GM21825 (cell line): ENCODE measurements at regions not wholly inside any gene's neighbourhood (a gene's known extent, or its start where the extent isn't known, plus 50 kb on each side); places are given as distances from the start of the nearest gene placed in this dataset.

Experiments used
- ATAC-seq: cut with Tn5 transposase; IDR thresholded peaks from one replicate; pipeline ENCODE4 v1.9.1; 2021; ENCODE audit warnings: mild to moderate bottlenecking, moderate library complexity; ENCODE audit not compliant: unreplicated experiment

- ATAC-seq = no peak
These were observed 1141.8 kb downstream of the SLITRK1 start for GRCh38 chr13:82740442-82740841.

DNA sequence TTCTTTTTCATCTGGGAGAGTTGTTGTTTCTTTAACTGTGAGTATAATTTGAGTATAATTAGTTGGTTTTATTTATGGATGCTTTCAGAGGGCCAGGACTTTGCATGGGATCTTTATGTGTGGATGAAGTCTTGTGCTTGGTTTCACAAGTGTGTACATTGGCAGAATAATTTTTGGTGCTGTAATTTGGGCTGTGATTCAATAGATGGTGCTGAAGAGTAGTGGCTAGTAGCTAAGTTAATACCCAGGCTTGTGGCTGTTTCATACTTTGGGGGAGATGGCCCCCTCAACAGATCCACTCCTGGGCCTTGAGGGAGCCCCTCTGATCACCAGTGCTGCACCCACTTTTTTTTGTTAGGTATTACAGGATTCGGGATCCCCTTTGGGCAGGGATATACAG is 1142.4 kb downstream of the SLITRK1 start:
- no peak for ATAC-seq

DNA sequence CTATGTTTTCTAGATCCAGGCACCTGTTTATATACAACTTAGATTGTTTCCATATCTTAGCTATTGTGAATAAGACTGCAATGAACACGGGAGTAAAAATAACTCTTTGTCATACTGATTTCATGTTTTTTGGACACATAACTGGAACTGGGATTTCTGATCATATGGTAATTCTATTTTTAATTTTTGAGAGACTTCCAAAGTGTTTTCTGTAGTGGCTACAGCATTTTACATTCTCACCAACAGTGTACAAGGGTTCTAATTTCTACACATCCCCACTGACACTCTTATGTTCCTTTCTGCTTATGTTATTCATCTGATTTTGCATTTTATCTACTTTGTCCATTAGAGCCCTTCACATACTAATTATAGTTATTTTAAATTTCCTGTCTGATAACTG is 1152.9 kb downstream of the SLITRK1 start:
- no peak for ATAC-seq

DNA sequence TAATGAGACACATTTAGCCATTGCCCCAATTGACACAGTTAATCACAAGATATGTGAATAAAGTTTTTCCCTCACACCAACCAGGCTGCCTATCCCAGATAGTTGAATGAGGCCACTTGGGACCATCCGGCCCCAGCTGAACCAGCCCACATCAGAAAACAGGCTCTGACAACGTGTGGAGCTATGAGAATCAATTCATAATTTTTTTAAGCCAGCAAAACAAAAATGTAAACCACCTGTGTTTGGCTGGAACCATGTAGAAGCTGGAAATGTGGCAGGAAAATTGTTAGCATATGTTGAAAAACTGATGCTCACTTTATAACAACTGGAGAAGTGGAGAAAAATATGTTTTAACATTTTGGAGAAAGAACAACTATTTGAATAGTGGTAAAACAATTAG is 1161.3 kb downstream of the SLITRK1 start:
- no peak for ATAC-seq

- ATAC-seq = no peak
These were observed 1162.3 kb downstream of the SLITRK1 start for GRCh38 chr13:82719987-82720386.

DNA sequence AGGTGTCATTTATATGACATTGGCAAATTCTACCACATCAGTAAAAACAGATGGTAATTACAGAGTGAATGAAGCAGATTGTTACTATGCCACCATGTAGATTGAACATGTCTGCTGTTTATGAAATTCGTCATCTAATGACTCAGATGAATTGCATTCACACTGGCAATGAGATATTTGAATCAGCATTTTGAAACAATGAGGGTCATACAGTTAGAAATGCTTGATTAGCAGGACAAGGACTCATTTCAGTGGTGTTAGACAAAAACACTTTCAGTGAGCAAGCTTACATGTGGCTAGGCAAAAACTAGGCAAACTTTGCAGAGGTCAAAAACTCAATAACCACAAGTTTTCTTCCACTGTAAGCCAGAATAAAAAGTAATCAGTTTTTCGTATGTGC is 1165.0 kb downstream of the SLITRK1 start:
- ATAC-seq = no peak

GRCh38 chr13:82713687-82714405 is 1168.4 kb downstream of the SLITRK1 start:
- no peak for ATAC-seq

DNA sequence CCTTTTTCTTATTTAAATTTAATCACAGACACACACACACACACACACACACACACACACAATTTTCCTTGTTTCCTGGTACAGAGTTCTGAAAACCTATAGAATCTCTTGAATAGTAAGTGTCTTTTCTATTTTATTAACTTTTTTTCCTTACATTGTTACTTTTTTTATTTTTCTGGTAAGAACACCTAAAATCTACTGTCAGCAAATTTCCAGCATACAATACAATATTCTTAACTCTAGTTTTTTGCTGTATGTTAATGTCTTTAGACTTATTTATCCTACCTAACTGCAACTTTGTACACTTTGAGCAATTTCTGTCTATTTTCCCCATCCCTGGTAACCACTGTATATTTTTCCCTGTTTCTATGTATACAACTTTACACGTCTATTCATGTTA is 1179.8 kb downstream of the SLITRK1 start:
- no peak for ATAC-seq

- no peak for ATAC-seq
These were observed 1181.3 kb downstream of the SLITRK1 start for GRCh38 chr13:82701020-82701419.

DNA sequence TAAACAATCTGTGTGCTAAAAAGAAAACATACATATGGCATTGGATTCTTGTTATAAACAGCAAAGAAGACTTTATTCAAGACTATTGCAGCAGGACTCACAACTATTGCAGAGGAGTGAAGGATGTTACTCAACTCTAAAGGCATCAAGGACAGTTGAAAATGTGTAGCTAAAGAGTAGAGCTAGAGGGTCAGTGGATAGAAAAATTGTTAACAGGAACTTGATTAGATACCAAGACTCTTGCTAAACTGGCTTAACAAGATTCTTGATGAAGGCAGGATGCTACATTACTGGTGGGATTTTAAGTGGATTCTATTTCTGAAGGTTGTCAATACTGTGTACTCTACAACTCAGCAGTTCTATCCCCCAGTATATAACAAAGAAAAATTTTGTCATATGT is 1183.3 kb downstream of the SLITRK1 start:
- ATAC-seq = no peak

GRCh38 chr13:82698383-82698782 is 1183.9 kb downstream of the SLITRK1 start:
- no peak for ATAC-seq

- ATAC-seq = no peak
These were observed 1188.7 kb downstream of the SLITRK1 start for GRCh38 chr13:82693607-82694006.

GRCh38 chr13:82688400-82688994 is 1193.8 kb downstream of the SLITRK1 start:
- no peak for ATAC-seq

DNA sequence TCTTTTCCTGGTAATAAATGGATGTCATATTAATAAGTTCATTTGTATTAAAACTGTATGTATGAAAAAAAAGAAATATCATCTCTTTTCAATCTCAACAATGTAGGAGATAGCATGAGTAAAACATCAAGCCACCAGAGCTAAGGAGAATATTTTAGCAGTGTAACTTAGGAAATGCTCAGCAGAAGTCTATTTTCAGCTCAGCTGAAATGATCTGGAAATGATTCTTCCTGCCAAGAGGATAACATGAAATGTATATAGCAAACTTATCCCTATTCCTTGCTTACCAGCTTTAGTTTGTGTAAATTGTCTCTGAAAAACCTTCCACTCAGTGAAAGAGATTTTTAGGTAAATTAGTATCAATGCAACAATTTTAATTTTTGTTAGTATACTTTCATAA is 1194.4 kb downstream of the SLITRK1 start:
- no peak for ATAC-seq

DNA sequence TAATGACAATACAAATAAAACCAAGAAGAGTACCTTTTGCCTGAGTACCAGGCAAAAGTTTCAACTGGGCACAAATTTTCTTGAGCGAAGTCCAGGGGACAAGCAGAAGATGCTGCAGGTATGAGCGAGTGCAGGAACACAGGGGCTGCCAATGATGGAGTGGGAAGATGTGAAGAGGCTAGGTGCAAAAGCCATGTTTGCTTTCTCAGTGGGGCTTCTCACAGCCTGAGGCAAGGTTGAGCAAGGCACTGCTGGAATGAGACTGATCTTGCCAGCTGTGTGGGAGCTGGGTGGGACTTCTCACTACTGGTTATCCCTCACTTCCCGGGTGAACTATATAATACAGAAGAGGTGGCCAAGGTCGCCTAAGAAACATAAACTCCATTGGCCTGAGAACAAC is 1200.7 kb downstream of the SLITRK1 start:
- no peak for ATAC-seq

GRCh38 chr13:82678052-82678451 is 1204.2 kb downstream of the SLITRK1 start:
- ATAC-seq = no peak

DNA sequence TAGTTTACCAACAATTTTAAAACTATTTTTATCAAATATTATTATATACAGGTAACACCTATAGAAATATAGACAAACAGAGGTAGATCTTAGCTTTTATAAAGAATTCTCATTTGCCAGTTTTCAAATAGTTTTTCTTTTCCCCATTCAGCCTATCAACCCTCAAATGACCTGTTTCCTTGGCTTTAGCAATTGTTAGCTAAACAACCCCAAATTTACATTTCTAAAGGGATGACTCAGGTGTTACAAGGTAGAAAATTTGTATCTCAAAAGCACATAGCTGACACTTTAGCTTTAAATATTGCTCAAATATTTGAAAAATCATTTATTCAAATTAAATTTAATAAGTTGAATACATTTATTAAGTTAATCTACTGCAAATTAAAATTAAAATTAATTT is 1207.2 kb downstream of the SLITRK1 start:
- no peak for ATAC-seq

DNA sequence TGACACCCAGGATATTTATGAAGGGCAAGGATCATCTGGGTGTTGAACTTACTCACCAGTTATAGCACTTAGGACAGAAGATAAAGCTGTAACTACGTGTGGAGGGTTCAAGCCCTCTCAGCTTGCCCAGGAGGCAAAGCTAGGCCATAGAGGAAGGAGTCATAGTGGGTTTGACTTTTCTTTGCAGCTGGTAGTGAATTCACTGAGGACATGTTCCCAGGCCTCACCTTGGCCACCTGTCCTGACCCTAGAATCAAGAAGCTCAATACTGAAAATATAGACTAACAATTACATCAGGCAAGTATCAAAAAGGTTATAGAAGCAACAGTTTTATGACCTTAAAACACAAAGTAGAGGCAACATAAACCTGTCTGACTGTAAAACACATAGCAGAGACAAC is 1207.7 kb downstream of the SLITRK1 start:
- ATAC-seq = no peak

DNA sequence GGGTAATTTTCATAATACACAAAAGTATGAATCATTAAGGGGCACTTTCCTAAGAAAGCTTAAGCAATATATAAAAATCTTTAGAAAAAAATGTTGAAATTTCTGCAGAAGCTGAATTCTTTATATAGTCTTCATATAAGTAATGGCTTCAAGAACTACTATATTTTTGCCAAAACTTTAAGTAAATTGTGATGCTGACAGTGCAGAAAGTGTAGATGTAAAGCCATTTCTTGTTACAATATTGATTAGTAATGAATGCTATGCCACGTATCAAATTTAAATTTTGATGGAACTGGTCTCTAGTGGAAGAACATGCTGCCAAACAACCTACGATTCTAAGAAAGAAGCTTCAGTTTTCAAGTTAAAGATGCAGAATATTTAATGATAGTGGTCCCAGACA is 1210.0 kb downstream of the SLITRK1 start:
- ATAC-seq = no peak

DNA sequence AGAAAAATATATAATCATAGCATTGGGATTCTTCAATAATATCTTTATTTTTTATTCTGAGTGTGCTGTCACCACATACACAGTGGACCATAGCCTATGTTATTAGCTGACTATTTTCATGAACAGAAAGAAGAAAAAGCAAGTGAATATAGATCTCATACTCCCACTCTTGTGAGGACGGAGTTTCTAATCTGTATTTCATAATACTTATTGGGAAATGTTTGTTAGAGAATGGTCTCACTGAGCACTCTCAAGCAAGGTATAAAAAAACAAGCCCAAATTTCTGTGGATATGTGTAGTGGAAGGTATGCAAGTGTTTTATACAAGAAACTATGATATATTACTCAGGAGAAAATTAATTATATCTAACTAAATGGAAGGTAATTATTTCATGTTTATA is 1218.1 kb downstream of the SLITRK1 start:
- no peak for ATAC-seq

- no peak for ATAC-seq
These were observed 1221.1 kb downstream of the SLITRK1 start for GRCh38 chr13:82661126-82661525.

- no peak for ATAC-seq
These were observed 1223.5 kb downstream of the SLITRK1 start for GRCh38 chr13:82658811-82659210.

GRCh38 chr13:82657471-82657870 is 1224.8 kb downstream of the SLITRK1 start:
- ATAC-seq = no peak
